GM12801 (cell line): ENCODE measurements at regions not wholly inside any gene's neighbourhood (a gene's known extent, or its start where the extent isn't known, plus 50 kb on each side); places are given as distances from the start of the nearest gene placed in this dataset.

Source experiments
- CTCF ChIP-seq: IDR thresholded peaks from one replicate; pipeline ENCODE4 v1.5.1; 2011; ENCODE audit warnings: control low read depth; ENCODE audit not compliant: insufficient read length; ENCODE audit errors: extremely low read depth

- no peak for TF ChIP-seq CTCF
Measured at GRCh38 chr1:98133131-98133530, 212.3 kb upstream of the DPYD start.

- no peak for TF ChIP-seq CTCF
Measured at GRCh38 chr1:98130408-98130807, 209.6 kb upstream of the DPYD start.

- no peak for TF ChIP-seq CTCF
Measured at GRCh38 chr1:98129491-98129890, 208.7 kb upstream of the DPYD start.

GRCh38 chr1:98126740-98127139 lies 205.9 kb upstream of the DPYD start:
- no peak for TF ChIP-seq CTCF

- no peak for TF ChIP-seq CTCF
Measured at GRCh38 chr1:98121646-98122045, 200.8 kb upstream of the DPYD start.

- no peak for TF ChIP-seq CTCF
Measured at GRCh38 chr1:98119796-98120195, 199.0 kb upstream of the DPYD start.

GRCh38 chr1:98113811-98114210 lies 193.0 kb upstream of the DPYD start:
- no peak for TF ChIP-seq CTCF

GRCh38 chr1:98112626-98113025 lies 191.8 kb upstream of the DPYD start:
- TF ChIP-seq CTCF, result no peak
